AG10803 (cell line): ENCODE measurements at regions not wholly inside any gene's neighbourhood (a gene's known extent, or its start where the extent isn't known, plus 50 kb on each side); places are given as distances from the start of the nearest gene placed in this dataset.
A peak's percentile ranks its signal among the peaks of the same experiment; 100 is the strongest.
"Not testable (repeated sequence)": the region's sequence is repeated elsewhere in the genome, so short reads cannot be mapped to it uniquely, and the experiment has no call there.

Experiments
- DNase-seq: peaks from one replicate; pipeline ENCODE4 v3.0.0; 2010; ENCODE audit warnings: low read depth
- H3K4me3 ChIP-seq: 2 replicates; pipeline ENCODE4 v1.5.1; 2011; ENCODE audit warnings: mild to moderate bottlenecking, low read length, control low read depth
- TF ChIP-seq, protein P1 (sequence below): conservative IDR thresholded peaks from 2 replicates; pipeline ENCODE4 v1.5.1; 2011; ENCODE audit warnings: mild to moderate bottlenecking, low read length, control low read depth, inconsistent platforms

DNA sequence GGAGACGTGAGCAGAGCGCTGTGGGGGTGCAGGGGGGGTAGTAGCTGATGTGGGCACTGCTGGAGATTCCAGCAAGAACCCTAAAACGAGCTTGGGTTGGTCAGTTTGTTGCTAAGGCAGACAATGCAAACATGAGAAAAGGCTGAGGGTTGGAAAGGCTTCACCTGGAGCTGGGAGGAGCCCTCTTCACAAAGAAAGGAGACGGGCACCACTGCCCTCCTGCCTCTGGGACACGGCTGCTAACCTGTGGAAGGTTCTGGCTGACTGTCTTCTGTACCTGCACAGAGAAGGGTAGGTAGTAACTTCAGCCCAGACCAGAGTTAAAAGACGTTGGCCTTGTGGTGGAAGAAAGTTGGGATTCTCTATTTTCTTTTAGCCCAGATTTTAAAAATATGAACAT, 108.7 kb downstream of the SUCLA2 start:
- TF ChIP-seq, protein P1, sequence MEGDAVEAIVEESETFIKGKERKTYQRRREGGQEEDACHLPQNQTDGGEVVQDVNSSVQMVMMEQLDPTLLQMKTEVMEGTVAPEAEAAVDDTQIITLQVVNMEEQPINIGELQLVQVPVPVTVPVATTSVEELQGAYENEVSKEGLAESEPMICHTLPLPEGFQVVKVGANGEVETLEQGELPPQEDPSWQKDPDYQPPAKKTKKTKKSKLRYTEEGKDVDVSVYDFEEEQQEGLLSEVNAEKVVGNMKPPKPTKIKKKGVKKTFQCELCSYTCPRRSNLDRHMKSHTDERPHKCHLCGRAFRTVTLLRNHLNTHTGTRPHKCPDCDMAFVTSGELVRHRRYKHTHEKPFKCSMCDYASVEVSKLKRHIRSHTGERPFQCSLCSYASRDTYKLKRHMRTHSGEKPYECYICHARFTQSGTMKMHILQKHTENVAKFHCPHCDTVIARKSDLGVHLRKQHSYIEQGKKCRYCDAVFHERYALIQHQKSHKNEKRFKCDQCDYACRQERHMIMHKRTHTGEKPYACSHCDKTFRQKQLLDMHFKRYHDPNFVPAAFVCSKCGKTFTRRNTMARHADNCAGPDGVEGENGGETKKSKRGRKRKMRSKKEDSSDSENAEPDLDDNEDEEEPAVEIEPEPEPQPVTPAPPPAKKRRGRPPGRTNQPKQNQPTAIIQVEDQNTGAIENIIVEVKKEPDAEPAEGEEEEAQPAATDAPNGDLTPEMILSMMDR, result no peak
- H3K4me3 ChIP-seq, result no peak overlapping the region
- DNase-seq, result no peak

DNA sequence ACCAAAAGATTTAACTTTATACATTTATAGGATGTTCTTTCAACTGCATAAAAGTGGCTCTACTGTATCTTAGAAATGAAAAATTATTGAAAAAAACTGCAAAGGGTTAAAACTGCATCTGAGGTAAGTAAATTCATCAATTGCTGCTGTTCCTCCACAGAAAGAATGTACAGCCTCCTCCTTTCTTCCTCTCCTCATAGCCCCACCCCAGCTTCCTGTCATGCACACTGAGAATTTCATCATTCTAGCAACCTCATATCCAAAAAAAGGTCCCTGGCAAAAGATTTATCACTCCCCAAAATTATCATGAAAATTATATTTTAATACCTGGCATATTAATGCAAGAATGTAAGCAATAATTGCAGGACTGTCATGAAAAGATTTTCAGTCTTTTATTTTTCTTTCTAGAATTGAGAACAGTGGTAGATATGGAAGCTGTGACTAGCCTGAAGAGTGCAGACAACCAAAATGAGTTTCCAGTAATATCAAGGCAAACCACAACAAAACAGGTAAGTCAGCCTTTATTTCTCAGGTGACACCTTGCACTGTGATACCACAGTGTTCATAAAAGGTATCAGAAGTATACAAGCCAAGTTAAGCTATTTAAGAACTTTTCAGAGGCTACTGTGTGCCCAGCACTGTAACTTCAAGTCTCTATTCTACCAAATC, 110.8 kb downstream of the SUCLA2 start:
- TF ChIP-seq, protein P1, result no peak
- H3K4me3 ChIP-seq, result no peak overlapping the region
- DNase-seq, result peak; percentile 47

DNA sequence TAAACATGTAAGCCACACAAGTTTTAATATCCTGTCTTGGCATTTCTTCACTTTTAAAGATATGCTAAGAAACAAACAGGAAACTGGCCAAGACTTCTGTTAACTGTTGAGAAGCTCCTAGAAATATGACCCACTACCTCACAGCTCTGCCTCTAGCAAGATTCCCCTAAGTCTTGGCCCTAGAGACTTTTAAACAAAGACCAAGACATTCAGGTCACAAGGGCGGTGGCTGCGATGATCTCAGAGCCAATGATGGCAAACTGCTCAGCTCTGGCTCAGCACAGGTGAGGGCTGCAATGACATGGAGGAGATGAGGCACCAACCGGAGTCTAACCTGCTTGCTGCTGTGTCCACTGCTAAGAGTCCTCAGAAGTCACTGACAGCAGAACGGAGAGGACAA, 114.8 kb downstream of the SUCLA2 start:
- DNase-seq, result no peak
- TF ChIP-seq, protein P1, result no peak
- no peak overlapping the region for H3K4me3 ChIP-seq

DNA sequence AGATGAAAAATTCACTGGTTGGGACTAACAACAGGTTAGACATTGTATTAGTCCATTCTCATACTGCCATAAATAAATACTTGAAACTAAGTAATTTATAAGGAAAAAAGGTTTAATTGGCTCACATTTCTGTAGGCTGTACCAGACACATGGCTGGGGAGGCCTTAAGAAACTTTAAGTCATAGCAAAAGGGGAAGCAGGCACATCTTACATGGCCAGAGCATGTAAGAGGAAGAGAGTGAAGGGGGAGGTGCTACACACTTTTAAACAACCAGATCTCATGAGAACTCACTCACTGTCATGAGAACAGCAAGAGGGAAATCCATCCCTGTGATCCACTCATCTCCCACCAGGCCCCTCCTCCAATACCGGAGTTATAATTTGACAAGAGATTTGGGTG, 125.9 kb downstream of the SUCLA2 start:
- TF ChIP-seq, protein P1, result no peak
- H3K4me3 ChIP-seq, result no peak overlapping the region
- no peak for DNase-seq

DNA sequence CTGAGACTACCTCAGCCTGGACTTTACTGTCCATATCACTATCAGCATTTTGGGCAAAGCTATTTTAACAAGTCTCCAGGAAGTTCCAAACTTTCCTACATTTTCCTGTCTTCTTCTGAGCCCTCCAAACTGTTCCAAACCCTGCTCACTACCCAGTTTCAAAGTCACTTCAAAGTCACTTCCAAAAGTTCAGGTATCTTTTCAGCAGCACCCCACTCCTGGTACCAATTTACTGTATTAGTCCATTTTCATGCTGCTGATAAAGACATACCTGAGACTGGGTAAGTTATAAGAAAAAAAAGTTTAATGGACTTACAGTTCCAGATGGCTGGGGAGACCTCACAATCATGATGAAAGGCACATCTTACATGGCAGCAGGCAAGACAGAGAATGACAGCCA, 127.1 kb downstream of the SUCLA2 start:
- not testable (repeated sequence) for H3K4me3 ChIP-seq, DNase-seq

DNA sequence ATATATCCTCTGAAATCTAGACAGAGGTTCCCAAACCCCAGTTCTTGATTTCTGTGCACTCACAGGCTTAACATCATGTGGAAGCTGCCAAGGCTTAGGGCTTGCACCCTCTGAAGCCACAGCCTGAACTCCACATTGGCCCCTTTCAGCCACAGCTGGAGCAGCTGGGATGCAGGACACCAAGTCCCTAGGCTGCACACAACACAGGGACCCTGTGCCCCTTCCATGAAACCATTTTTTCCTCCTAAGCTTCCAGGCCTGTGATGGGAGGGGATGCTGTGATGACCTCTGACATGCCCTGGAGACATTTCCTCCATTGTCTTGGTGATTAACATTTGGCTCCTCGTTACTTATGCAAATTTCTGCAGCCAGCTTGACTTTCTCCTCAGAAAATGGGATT, 127.8 kb downstream of the SUCLA2 start:
- not testable (repeated sequence) for DNase-seq

DNA sequence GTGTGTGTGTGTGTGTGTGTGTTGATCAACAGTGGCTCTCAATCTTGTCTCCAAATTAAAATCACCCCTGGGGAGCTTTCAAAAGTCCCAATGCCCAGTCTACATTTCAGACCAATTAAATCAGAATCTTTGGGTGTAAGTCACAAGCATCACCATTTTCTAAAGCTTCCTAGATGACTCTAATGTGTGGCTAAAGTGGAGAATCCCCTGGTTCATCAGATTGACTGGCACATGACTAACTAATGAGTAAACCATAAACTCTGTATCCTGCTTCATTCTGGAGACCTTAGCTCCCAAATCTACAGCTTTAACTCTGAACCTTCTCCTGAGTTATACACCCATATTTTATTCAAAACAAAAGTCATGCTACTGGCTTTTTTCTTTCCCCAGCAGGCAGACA, 131.3 kb downstream of the SUCLA2 start:
- no peak overlapping the region for H3K4me3 ChIP-seq
- no peak for DNase-seq
- TF ChIP-seq, protein P1, result no peak

More for the DNA sequence above, 127.8 kb downstream of the SUCLA2 start:
- H3K4me3 ChIP-seq, result not testable (repeated sequence)

DNA sequence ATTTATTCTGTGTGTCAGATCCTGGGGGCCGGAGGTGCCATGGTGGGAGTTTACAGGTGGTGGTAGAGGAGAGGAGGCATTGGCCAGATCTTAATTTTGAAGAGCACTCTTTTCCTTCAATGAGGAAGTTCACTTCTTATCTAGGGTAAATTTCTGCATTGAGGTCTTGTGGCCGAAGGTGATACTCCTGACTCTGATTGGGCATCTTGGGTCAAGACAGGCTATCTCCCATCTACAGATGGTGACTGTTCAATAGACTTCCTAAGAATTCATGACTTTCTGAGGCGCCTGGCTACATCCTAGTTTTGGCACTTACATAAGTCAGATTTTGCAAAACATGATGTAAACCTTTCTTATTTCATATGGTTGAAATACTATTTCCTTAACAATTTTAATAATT, 135.2 kb downstream of the SUCLA2 start:
- no peak overlapping the region for H3K4me3 ChIP-seq

More for the DNA sequence above, 135.2 kb downstream of the SUCLA2 start:
- TF ChIP-seq, protein P1, result no peak
- no peak for DNase-seq
